ENCODE measurements at regions not wholly inside any gene's neighbourhood (a gene's known extent, or its start where the extent isn't known, plus 50 kb on each side); places are given as distances from the start of the nearest gene placed in this dataset.

- Histone ChIP-seq H3K4me1 (no peaks in the 10 kb centered on the region), H3K27ac (no peak overlapping the region), H3K27me3 (no peaks in the 10 kb centered on the region), H3K9me3 (no peaks in the 10 kb centered on the region), H3K36me3 (no peaks in the 10 kb centered on the region), H3K4me3 (no peak overlapping the region)
- in situ Hi-C loops (cut with MboI; ENCODE audit: low sequenced_read_pairs in 4 of 4) (no loop called here), intact Hi-C loops (cut with DNase I; ENCODE audit: low total_unique reads) (no loop called here)
- TF ChIP-seq CTCF (IDR thresholded peaks at IDR 0.05 in 4 of 5, conservative IDR thresholded peaks at IDR 0.05 in 1 of 5) (no peak), POLR2A (IDR thresholded peaks at IDR 0.05) (no peak)
- ATAC-seq, result no peak
- DNase-seq, result no peak
Observed at GRCh38 chr9:8186560-8186959, 387.0 kb upstream of the DMAC1 start.

- Histone ChIP-seq H3K9me3 (no peaks in the 10 kb centered on the region), H3K4me1 (no peaks in the 10 kb centered on the region), H3K4me3 (no peak overlapping the region), H3K27ac (no peak overlapping the region), H3K36me3 (no peaks in the 10 kb centered on the region), H3K27me3 (no peaks in the 10 kb centered on the region)
- DNase-seq (no peak), ATAC-seq (no peak)
- TF ChIP-seq CTCF (IDR thresholded peaks at IDR 0.05 in 4 of 5, conservative IDR thresholded peaks at IDR 0.05 in 1 of 5) (no peak), POLR2A (IDR thresholded peaks at IDR 0.05) (no peak)
- intact Hi-C loops (cut with DNase I; ENCODE audit: low total_unique reads), result no loop called here
- in situ Hi-C loops (cut with MboI; ENCODE audit: low sequenced_read_pairs in 4 of 4), result no loop called here
Observed at GRCh38 chr9:8183618-8184017, 384.0 kb upstream of the DMAC1 start.

GRCh38 chr9:8179381-8180053, 379.9 kb upstream of the DMAC1 start:
- no peak for TF ChIP-seq POLR2A (IDR thresholded peaks at IDR 0.05)
- Histone ChIP-seq H3K27me3 (no peaks in the 10 kb centered on the region), H3K27ac (no peak overlapping the region), H3K4me1 (no peaks in the 10 kb centered on the region), H3K4me3 (no peak overlapping the region), H3K9me3 (no peaks in the 10 kb centered on the region), H3K36me3 (no peaks in the 10 kb centered on the region)
- DNase-seq, result no peak
- in situ Hi-C loops (cut with MboI; ENCODE audit: low sequenced_read_pairs in 4 of 4) (no loop called here), intact Hi-C loops (cut with DNase I; ENCODE audit: low total_unique reads) (no loop called here)
- no peak for ATAC-seq

- no peak for TF ChIP-seq CTCF (IDR thresholded peaks at IDR 0.05 in 4 of 5, conservative IDR thresholded peaks at IDR 0.05 in 1 of 5)
- no peak for TF ChIP-seq POLR2A (IDR thresholded peaks at IDR 0.05)
- Histone ChIP-seq H3K4me1 (no peaks in the 10 kb centered on the region), H3K9me3 (no peaks in the 10 kb centered on the region), H3K27me3 (no peaks in the 10 kb centered on the region), H3K27ac (no peak overlapping the region), H3K4me3 (no peak overlapping the region), H3K36me3 (no peaks in the 10 kb centered on the region)
- in situ Hi-C loops (cut with MboI; ENCODE audit: low sequenced_read_pairs in 4 of 4), result no loop called here
- intact Hi-C loops (cut with DNase I; ENCODE audit: low total_unique reads), result no loop called here
- ATAC-seq (no peak), DNase-seq (no peak)
Observed at GRCh38 chr9:8172000-8172399, 372.4 kb upstream of the DMAC1 start.

GRCh38 chr9:8168916-8169438, 369.4 kb upstream of the DMAC1 start:
- TF ChIP-seq CTCF (IDR thresholded peaks at IDR 0.05 in 4 of 5, conservative IDR thresholded peaks at IDR 0.05 in 1 of 5) (no peak), POLR2A (IDR thresholded peaks at IDR 0.05) (no peak)
- Histone ChIP-seq H3K9me3 (no peaks in the 10 kb centered on the region), H3K27ac (no peak overlapping the region), H3K36me3 (no peaks in the 10 kb centered on the region), H3K4me3 (no peak overlapping the region), H3K27me3 (no peaks in the 10 kb centered on the region), H3K4me1 (no peaks in the 10 kb centered on the region)
- DNase-seq (no peak), ATAC-seq (no peak)
- intact Hi-C loops (cut with DNase I; ENCODE audit: low total_unique reads), result no loop called here
- in situ Hi-C loops (cut with MboI; ENCODE audit: low sequenced_read_pairs in 4 of 4), result no loop called here

Data from gastrocnemius medialis (tissue), 4 donors.